ENCODE measurements at regions not wholly inside any gene's neighbourhood (a gene's known extent, or its start where the extent isn't known, plus 50 kb on each side); places are given as distances from the start of the nearest gene placed in this dataset.
"Not testable (repeated sequence)": the region's sequence is repeated elsewhere in the genome, so short reads cannot be mapped to it uniquely, and the experiment has no call there.

GRCh38 chr7:110308791-110309190, 782.1 kb upstream of the LRRN3 start:
- Histone ChIP-seq H3K9me3 (no peaks in the 10 kb centered on the region), H3K4me1 (no peaks in the 10 kb centered on the region), H3K27ac (no peak overlapping the region), H3K4me3 (no peak overlapping the region), H3K36me3 (no peaks in the 10 kb centered on the region), H3K27me3 (no peaks in the 10 kb centered on the region)
- intact Hi-C loops (cut with DNase I; ENCODE audit: low total_unique reads): no loop called here
- DNase-seq: no peak
- TF ChIP-seq CTCF (IDR thresholded peaks at IDR 0.05): no peak

- Histone ChIP-seq H3K27ac (no peak overlapping the region), H3K4me1 (no peaks in the 10 kb centered on the region), H3K36me3 (no peaks in the 10 kb centered on the region), H3K27me3 (no peaks in the 10 kb centered on the region), H3K4me3 (no peak overlapping the region), H3K9me3 (no peaks in the 10 kb centered on the region)
- intact Hi-C loops (cut with DNase I; ENCODE audit: low total_unique reads): no loop called here
- DNase-seq: no peak
- TF ChIP-seq CTCF (IDR thresholded peaks at IDR 0.05): no peak
Measured at GRCh38 chr7:110309941-110310340, 781.0 kb upstream of the LRRN3 start.

GRCh38 chr7:110311556-110311955, 779.4 kb upstream of the LRRN3 start:
- Histone ChIP-seq H3K4me1 (no peaks in the 10 kb centered on the region), H3K27ac (no peak overlapping the region), H3K9me3 (no peaks in the 10 kb centered on the region), H3K4me3 (no peak overlapping the region), H3K36me3 (no peaks in the 10 kb centered on the region), H3K27me3 (no peaks in the 10 kb centered on the region)
- DNase-seq: no peak
- intact Hi-C loops (cut with DNase I; ENCODE audit: low total_unique reads): no loop called here
- no peak for TF ChIP-seq CTCF (IDR thresholded peaks at IDR 0.05)

- Histone ChIP-seq H3K4me3 (no peak overlapping the region), H3K4me1 (no peaks in the 10 kb centered on the region), H3K27me3 (no peaks in the 10 kb centered on the region), H3K9me3 (peaks cover 0 to 12% (median 0%) of the 10 kb centered on the region in 3 donors), H3K27ac (no peak overlapping the region), H3K36me3 (no peaks in the 10 kb centered on the region)
- intact Hi-C loops (cut with DNase I; ENCODE audit: low total_unique reads): no loop called here
- no peak for DNase-seq
- TF ChIP-seq CTCF (IDR thresholded peaks at IDR 0.05): no peak
Measured at GRCh38 chr7:110317541-110318265, 773.2 kb upstream of the LRRN3 start.

GRCh38 chr7:110320285-110320684, 770.6 kb upstream of the LRRN3 start:
- H3K4me1 ChIP-seq; H3K36me3 ChIP-seq; DNase-seq; H3K27ac ChIP-seq; H3K27me3 ChIP-seq; H3K4me3 ChIP-seq; intact Hi-C loops (cut with DNase I; ENCODE audit: low total_unique reads): not testable (repeated sequence)
- peaks cover 0 to 12% (median 0%) of the 10 kb centered on the region in 3 donors for H3K9me3 ChIP-seq

GRCh38 chr7:110322796-110323195, 768.1 kb upstream of the LRRN3 start:
- TF ChIP-seq CTCF (IDR thresholded peaks at IDR 0.05): no peak
- no peaks in the 10 kb centered on the region for H3K36me3 ChIP-seq
- DNase-seq: no peak
- H3K4me3 ChIP-seq: no peak overlapping the region
- no peaks in the 10 kb centered on the region for H3K27me3 ChIP-seq
- peaks cover 0 to 12% (median 0%) of the 10 kb centered on the region in 3 donors for H3K9me3 ChIP-seq
- H3K4me1 ChIP-seq: no peaks in the 10 kb centered on the region
- intact Hi-C loops (cut with DNase I; ENCODE audit: low total_unique reads): no loop called here
- no peak overlapping the region for H3K27ac ChIP-seq

All from tibial artery (tissue), 4 donors.